ENCODE measurements at regions not wholly inside any gene's neighbourhood (a gene's known extent, or its start where the extent isn't known, plus 50 kb on each side); places are given as distances from the start of the nearest gene placed in this dataset.

GRCh38 chr2:104774631-104775030, 79.3 kb upstream of the POU3F3 start:
- no peak for DNase-seq
- no peak for TF ChIP-seq POLR2A (IDR thresholded peaks at IDR 0.05)
- no peak for TF ChIP-seq CTCF (IDR thresholded peaks at IDR 0.05)
- Histone ChIP-seq H3K9me3 (no peaks in the 10 kb centered on the region), H3K4me1 (no peaks in the 10 kb centered on the region), H3K27ac (no peak overlapping the region), H3K4me3 (no peak overlapping the region), H3K27me3 (no peaks in the 10 kb centered on the region), H3K36me3 (no peaks in the 10 kb centered on the region)
- intact Hi-C loops (cut with DNase I; ENCODE audit: low total_unique reads): no loop called here

GRCh38 chr2:104777721-104778120, 76.2 kb upstream of the POU3F3 start:
- intact Hi-C loops (cut with DNase I; ENCODE audit: low total_unique reads): no loop called here
- Histone ChIP-seq H3K4me1 (no peaks in the 10 kb centered on the region), H3K36me3 (no peaks in the 10 kb centered on the region), H3K27me3 (no peaks in the 10 kb centered on the region), H3K9me3 (no peaks in the 10 kb centered on the region), H3K27ac (no peak overlapping the region), H3K4me3 (no peak overlapping the region)
- no peak for DNase-seq
- no peak for TF ChIP-seq CTCF (IDR thresholded peaks at IDR 0.05)
- no peak for TF ChIP-seq POLR2A (IDR thresholded peaks at IDR 0.05)

- Histone ChIP-seq H3K27me3 (no peaks in the 10 kb centered on the region), H3K4me3 (no peak overlapping the region), H3K36me3 (no peaks in the 10 kb centered on the region), H3K27ac (no peak overlapping the region), H3K9me3 (no peaks in the 10 kb centered on the region), H3K4me1 (no peaks in the 10 kb centered on the region)
- no peak for DNase-seq
- TF ChIP-seq CTCF (IDR thresholded peaks at IDR 0.05): no peak
- TF ChIP-seq POLR2A (IDR thresholded peaks at IDR 0.05): no peak
- intact Hi-C loops (cut with DNase I; ENCODE audit: low total_unique reads): no loop called here
Measured at GRCh38 chr2:104781151-104781550, 72.8 kb upstream of the POU3F3 start.

- H3K9me3 ChIP-seq: no peaks in the 10 kb centered on the region
- DNase-seq: no peak
- H3K27ac ChIP-seq: no peak overlapping the region
- H3K27me3 ChIP-seq: no peaks in the 10 kb centered on the region
- no peaks in the 10 kb centered on the region for H3K36me3 ChIP-seq
- TF ChIP-seq POLR2A (IDR thresholded peaks at IDR 0.05) (no peak), CTCF (IDR thresholded peaks at IDR 0.05) (no peak)
- no peaks in the 10 kb centered on the region for H3K4me1 ChIP-seq
- intact Hi-C loops (cut with DNase I; ENCODE audit: low total_unique reads): no loop called here
- H3K4me3 ChIP-seq: no peak overlapping the region
Measured at GRCh38 chr2:104784264-104784663, 69.7 kb upstream of the POU3F3 start.

- no peak overlapping the region for H3K27ac ChIP-seq
- TF ChIP-seq POLR2A (IDR thresholded peaks at IDR 0.05) (no peak), CTCF (IDR thresholded peaks at IDR 0.05) (no peak)
- no peaks in the 10 kb centered on the region for H3K9me3 ChIP-seq
- no peaks in the 10 kb centered on the region for H3K4me1 ChIP-seq
- H3K36me3 ChIP-seq: no peaks in the 10 kb centered on the region
- no peaks in the 10 kb centered on the region for H3K27me3 ChIP-seq
- no peak for DNase-seq
- intact Hi-C loops (cut with DNase I; ENCODE audit: low total_unique reads): no loop called here
- H3K4me3 ChIP-seq: no peak overlapping the region
Measured at GRCh38 chr2:104786204-104786603, 67.7 kb upstream of the POU3F3 start.

Data from uterus (tissue), 3 donors.